Calu3 (cell line): ENCODE measurements at regions not wholly inside any gene's neighbourhood (a gene's known extent, or its start where the extent isn't known, plus 50 kb on each side); places are given as distances from the start of the nearest gene placed in this dataset.

Source experiments
- BruUV-seq: library from RNA; stranded (reverse); fragments of 400-500 nt; replicated peaks from 2 replicates; lab custom pipeline; 2021; lab: Mats Ljungman, UMichigan
- CTCF ChIA-PET: fragments of 300-600 bp; sonication (Branson Sonifier 250); formaldehyde crosslinking; loops from one replicate; lab custom pipeline; 2022; ENCODE audit warnings: antibody characterized with exemption; lab: Charles Lee
- DNase-seq: peaks from one replicate; pipeline ENCODE4 v3.0.0; 2022
- H3K27ac Mint-ChIP-seq: one replicate; pipeline ENCODE4 v1.8.0; 2022; ENCODE audit warnings: mixed read lengths; ENCODE audit not compliant: unreplicated experiment
- H3K27me3 Mint-ChIP-seq: one replicate; pipeline ENCODE4 v1.8.0; 2022; ENCODE audit warnings: mixed read lengths; ENCODE audit not compliant: unreplicated experiment
- H3K36me3 Mint-ChIP-seq: one replicate; pipeline ENCODE4 v1.8.0; 2022; ENCODE audit warnings: mild to moderate bottlenecking, moderate library complexity, mixed read lengths; ENCODE audit not compliant: insufficient read depth, unreplicated experiment
- H3K4me1 Mint-ChIP-seq: one replicate; pipeline ENCODE4 v1.8.0; 2022; ENCODE audit warnings: mild to moderate bottlenecking, low read depth, mixed read lengths; ENCODE audit not compliant: unreplicated experiment
- H3K4me3 Mint-ChIP-seq: one replicate; pipeline ENCODE4 v1.8.0; 2022; ENCODE audit warnings: mild to moderate bottlenecking, low read depth, moderate library complexity, mixed read lengths; ENCODE audit not compliant: unreplicated experiment
- H3K9me3 Mint-ChIP-seq: one replicate; pipeline ENCODE4 v1.8.0; 2022; ENCODE audit warnings: low read depth, mixed read lengths; ENCODE audit not compliant: unreplicated experiment
- intact Hi-C: fragments of 100-400 bp; cut with micrococcal nuclease; formaldehyde crosslinking; loops from one replicate; pipeline ENCODE4 v1.10.0; 2022; ENCODE audit not compliant: unreplicated experiment
- TF ChIP-seq, protein P1 (sequence below): fragments of 200-600 bp; IDR thresholded peaks from one replicate; pipeline ENCODE4 v1.8.0; 2022; ENCODE audit warnings: antibody characterized with exemption; ENCODE audit not compliant: unreplicated experiment

DNA sequence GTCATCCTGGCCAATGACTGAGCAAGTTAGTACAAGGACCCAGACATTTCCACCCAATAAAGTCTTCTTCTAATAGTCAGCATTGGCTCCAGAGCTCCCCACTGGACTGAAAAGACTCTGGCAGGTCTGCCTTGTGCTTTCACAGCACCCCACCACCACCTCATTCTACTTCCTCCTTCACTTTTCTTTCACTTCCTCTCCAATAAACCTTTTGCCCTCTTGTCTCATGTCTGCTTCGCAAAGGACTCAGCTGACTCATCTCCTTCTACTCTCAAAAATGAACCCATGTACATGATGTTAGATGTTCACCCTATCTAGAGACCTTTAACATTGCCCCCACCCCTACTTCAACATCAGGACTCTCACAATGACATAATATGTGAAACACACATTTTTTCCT lies 181.0 kb upstream of the PPP2R3A start:
- no peak overlapping the region for H3K4me3 Mint-ChIP-seq
- no peak for DNase-seq
- H3K27ac Mint-ChIP-seq, result no peak overlapping the region
- no peaks in the 10 kb centered on the region for H3K9me3 Mint-ChIP-seq
- TF ChIP-seq, protein P1, sequence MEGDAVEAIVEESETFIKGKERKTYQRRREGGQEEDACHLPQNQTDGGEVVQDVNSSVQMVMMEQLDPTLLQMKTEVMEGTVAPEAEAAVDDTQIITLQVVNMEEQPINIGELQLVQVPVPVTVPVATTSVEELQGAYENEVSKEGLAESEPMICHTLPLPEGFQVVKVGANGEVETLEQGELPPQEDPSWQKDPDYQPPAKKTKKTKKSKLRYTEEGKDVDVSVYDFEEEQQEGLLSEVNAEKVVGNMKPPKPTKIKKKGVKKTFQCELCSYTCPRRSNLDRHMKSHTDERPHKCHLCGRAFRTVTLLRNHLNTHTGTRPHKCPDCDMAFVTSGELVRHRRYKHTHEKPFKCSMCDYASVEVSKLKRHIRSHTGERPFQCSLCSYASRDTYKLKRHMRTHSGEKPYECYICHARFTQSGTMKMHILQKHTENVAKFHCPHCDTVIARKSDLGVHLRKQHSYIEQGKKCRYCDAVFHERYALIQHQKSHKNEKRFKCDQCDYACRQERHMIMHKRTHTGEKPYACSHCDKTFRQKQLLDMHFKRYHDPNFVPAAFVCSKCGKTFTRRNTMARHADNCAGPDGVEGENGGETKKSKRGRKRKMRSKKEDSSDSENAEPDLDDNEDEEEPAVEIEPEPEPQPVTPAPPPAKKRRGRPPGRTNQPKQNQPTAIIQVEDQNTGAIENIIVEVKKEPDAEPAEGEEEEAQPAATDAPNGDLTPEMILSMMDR, result no peak
- no TSS peak for BruUV-seq
- no peaks in the 10 kb centered on the region for H3K4me1 Mint-ChIP-seq
- intact Hi-C loops, result no loop called here
- CTCF ChIA-PET, result no interaction called here
- no peaks in the 10 kb centered on the region for H3K36me3 Mint-ChIP-seq
- H3K27me3 Mint-ChIP-seq, result peaks cover 90% of the 10 kb centered on the region

DNA sequence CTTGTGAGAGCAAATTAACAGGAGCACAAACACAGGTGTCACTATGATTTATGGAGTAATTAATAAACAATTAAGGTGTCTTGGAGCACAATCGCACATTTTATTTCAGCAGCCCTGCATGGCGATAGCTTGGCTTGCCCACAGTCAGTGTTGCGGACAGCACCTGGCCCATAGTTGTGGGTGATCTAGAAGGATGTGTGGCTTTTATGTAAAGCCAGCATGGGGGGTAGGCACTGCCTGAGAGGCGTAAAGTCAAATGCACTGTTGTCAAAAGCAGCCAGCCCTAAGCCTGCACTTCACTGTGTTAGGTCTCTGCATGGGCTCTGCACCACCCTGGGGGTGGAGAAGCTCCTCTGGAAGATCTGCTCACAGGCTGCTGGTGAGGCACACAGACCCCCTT lies 177.4 kb upstream of the PPP2R3A start:
- DNase-seq, result no peak
- CTCF ChIA-PET, result no interaction called here
- Mint-ChIP-seq H3K36me3 (no peaks in the 10 kb centered on the region), H3K4me3 (no peak overlapping the region), H3K9me3 (no peaks in the 10 kb centered on the region), H3K27ac (no peak overlapping the region), H3K4me1 (no peaks in the 10 kb centered on the region), H3K27me3 (peaks cover 81% of the 10 kb centered on the region)
- TF ChIP-seq, protein P1, result no peak
- intact Hi-C loops, result no loop called here
- BruUV-seq, result no TSS peak

DNA sequence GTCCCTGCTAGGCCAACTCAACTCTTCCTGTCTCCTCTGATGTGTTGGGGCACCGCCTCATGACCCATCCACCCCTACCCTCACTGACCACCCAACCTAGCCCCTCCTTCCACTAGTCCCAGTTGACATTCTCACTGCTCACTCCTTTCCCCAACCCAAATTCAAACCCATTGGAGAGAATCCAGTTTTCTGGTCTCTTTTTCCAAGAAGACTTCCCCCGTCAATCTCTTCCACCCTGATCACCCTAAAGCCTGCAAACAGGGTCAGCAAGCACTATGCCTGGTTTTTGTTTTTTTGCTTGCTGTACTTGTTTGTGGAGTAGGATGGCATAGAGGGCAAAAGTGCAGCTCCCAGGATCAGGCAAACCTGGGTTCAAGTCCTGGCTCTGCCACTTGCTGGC lies 176.6 kb upstream of the PPP2R3A start:
- no TSS peak for BruUV-seq
- TF ChIP-seq, protein P1, result no peak
- H3K9me3 Mint-ChIP-seq, result no peaks in the 10 kb centered on the region
- intact Hi-C loops, result no loop called here
- H3K4me1 Mint-ChIP-seq, result no peaks in the 10 kb centered on the region
- peaks cover 90% of the 10 kb centered on the region for H3K27me3 Mint-ChIP-seq
- no peaks in the 10 kb centered on the region for H3K36me3 Mint-ChIP-seq
- DNase-seq, result no peak
- CTCF ChIA-PET, result no interaction called here
- H3K27ac Mint-ChIP-seq, result no peak overlapping the region
- H3K4me3 Mint-ChIP-seq, result no peak overlapping the region

DNA sequence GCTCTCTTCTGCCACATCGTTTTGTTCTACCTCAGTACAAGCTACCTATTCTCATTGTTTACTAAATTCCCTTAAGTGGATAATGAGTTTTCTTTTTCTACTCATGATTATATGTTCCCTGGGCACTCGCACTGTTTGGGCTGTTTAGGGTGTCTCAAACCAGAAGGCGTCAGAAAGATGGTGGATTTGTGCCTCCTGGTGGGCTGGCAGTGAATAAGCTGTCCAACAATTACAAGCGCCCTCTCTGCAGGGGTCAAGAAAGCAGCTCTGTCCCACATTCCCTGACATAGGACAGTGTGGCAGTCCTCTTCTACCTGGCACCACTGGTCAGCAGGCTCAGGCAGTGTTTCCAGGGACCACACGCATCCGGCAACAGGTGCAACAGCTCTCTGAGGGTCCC lies 173.4 kb upstream of the PPP2R3A start:
- no peak for DNase-seq
- no TSS peak for BruUV-seq
- H3K27me3 Mint-ChIP-seq, result peaks cover 79% of the 10 kb centered on the region
- H3K36me3 Mint-ChIP-seq, result no peaks in the 10 kb centered on the region
- intact Hi-C loops, result no loop called here
- H3K9me3 Mint-ChIP-seq, result no peaks in the 10 kb centered on the region
- CTCF ChIA-PET, result no interaction called here
- H3K4me1 Mint-ChIP-seq, result no peaks in the 10 kb centered on the region
- H3K4me3 Mint-ChIP-seq, result no peak overlapping the region
- TF ChIP-seq, protein P1, result peak; percentile 25
- H3K27ac Mint-ChIP-seq, result no peak overlapping the region
